GM12874 (cell line): ENCODE measurements at regions not wholly inside any gene's neighbourhood (a gene's known extent, or its start where the extent isn't known, plus 50 kb on each side); places are given as distances from the start of the nearest gene placed in this dataset.

Experiments used
- CTCF ChIP-seq: IDR thresholded peaks from 2 replicates; pipeline ENCODE4 v1.5.1; 2011; ENCODE audit warnings: low read depth, mild to moderate bottlenecking, control low read depth, low read length, moderate library complexity; ENCODE audit not compliant: insufficient read depth

- no peak for TF ChIP-seq CTCF
Measured at GRCh38 chr3:178475062-178475461, 61.2 kb upstream of the KCNMB2 start.

GRCh38 chr3:178476886-178477285 is 59.4 kb upstream of the KCNMB2 start:
- TF ChIP-seq CTCF: no peak

- no peak for TF ChIP-seq CTCF
Measured at GRCh38 chr3:178479446-178479845, 56.8 kb upstream of the KCNMB2 start.

GRCh38 chr3:178479860-178480259 is 56.4 kb upstream of the KCNMB2 start:
- TF ChIP-seq CTCF: no peak

- no peak for TF ChIP-seq CTCF
Measured at GRCh38 chr3:178480274-178480673, 56.0 kb upstream of the KCNMB2 start.

- no peak for TF ChIP-seq CTCF
Measured at GRCh38 chr3:178480795-178481194, 55.4 kb upstream of the KCNMB2 start.

GRCh38 chr3:178482981-178483380 is 53.3 kb upstream of the KCNMB2 start:
- no peak for TF ChIP-seq CTCF

- no peak for TF ChIP-seq CTCF
Measured at GRCh38 chr3:178483704-178484103, 52.5 kb upstream of the KCNMB2 start.
